Cardiac muscle cell (in vitro differentiated cells and primary cell): ENCODE measurements at regions not wholly inside any gene's neighbourhood (a gene's known extent, or its start where the extent isn't known, plus 50 kb on each side); places are given as distances from the start of the nearest gene placed in this dataset.
A peak's percentile ranks its signal among the peaks of the same experiment; 100 is the strongest.

Experiments used
- DNase-seq, 2 donors: peaks; one replicate each; pipeline versions ENCODE4 v3.0.0 to v3.0.0-alpha.2; 2010 to 2017; ENCODE audit warnings: low read depth in 1 of 2, low spot score in 1 of 2
- H3K27ac ChIP-seq: fragments of 200-600 bp; sonication (generic); 2 replicates; pipeline ENCODE4 v1.5.1; 2016
- H3K27me3 ChIP-seq: fragments of 200-600 bp; sonication (generic); 2 replicates; pipeline ENCODE4 v1.6.0; 2016; ENCODE audit warnings: control low read depth
- H3K36me3 ChIP-seq: fragments of 200-600 bp; sonication (generic); 2 replicates; pipeline ENCODE4 v1.5.1; 2016; ENCODE audit warnings: control low read depth
- H3K4me1 ChIP-seq: fragments of 200-600 bp; sonication (generic); 2 replicates; pipeline ENCODE4 v1.8.1; 2017; ENCODE audit warnings: low read depth, mild to moderate bottlenecking, mixed run types
- H3K4me3 ChIP-seq: fragments of 200-600 bp; sonication (generic); 2 replicates; pipeline ENCODE4 v1.5.1; 2016; ENCODE audit warnings: mild to moderate bottlenecking
- H3K9me3 ChIP-seq: fragments of 200-600 bp; sonication (generic); 2 replicates; pipeline ENCODE4 v1.5.1; 2017; ENCODE audit warnings: low read depth, mild to moderate bottlenecking, control low read depth
- CTCF ChIP-seq: IDR thresholded peaks from 2 replicates; pipeline ENCODE4 v1.5.1; 2012; ENCODE audit warnings: low read depth, mild to moderate bottlenecking, low read length

DNA sequence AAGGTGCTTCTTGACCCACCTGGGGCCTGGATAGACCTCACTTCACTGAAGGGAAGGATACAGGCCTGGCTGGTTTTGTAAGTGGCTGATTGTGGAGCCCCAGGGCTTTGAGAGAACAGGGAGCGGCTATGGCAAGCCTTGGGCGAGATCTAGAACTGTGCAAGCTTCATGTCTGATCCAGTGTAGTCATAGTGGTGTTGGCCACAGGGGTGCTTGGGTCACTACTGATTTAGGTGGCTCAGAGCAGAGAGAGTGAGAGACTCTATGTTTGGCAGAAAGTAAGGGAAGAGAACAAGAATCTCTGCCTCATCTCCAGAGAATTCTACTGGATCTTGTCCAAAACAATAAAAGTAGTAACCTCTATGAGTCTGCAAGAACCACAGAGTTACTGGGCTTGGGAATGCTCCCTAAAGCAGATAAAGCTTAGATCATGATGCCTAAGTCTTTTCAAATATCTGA lies 394.2 kb upstream of the EPHA3 start:
- H3K27ac ChIP-seq: no peak overlapping the region

DNA sequence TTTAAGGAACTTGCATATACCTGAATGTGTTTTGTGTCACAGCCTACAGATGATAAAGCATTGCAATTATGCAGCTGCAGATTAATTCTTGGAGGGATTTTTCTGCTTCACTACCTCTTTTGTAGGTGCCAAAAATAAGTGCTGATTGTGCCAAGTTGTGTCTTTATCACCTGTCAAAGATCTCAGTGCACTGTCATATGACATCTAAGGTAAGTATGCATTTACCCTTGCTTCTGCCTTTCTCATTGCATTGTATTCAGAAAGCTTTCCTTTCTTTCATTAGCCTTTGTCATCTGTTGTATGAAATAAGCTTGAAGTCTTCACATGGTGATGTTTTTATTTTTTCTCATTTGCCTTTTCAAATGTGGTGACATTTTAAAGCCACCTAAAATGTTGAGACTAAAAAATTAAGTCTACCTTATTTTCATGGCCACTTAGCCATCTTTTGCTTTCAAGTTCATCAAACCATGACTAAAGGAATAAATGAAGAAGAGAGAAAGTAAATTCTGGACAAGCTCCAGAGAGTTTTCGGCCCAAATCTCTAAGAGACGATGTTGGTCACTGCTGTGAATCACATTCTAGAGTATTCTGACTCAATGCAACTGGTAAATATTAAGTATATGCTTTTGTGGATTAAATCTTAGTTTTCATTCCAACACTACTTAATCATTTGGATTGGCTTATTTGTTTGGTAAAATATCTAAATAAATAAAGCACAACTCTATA lies 381.8 kb upstream of the EPHA3 start:
- no peaks in the 10 kb centered on the region for H3K36me3 ChIP-seq
- no peak for TF ChIP-seq CTCF
- no peaks in the 10 kb centered on the region for H3K9me3 ChIP-seq
- no peak for DNase-seq
- H3K4me1 ChIP-seq: no peaks in the 10 kb centered on the region
- H3K27ac ChIP-seq: no peak overlapping the region
- no peaks in the 10 kb centered on the region for H3K27me3 ChIP-seq
- H3K4me3 ChIP-seq: no peak overlapping the region

More for the DNA sequence above, 394.2 kb upstream of the EPHA3 start:
- Histone ChIP-seq H3K4me3 (no peak overlapping the region), H3K4me1 (no peaks in the 10 kb centered on the region), H3K9me3 (no peaks in the 10 kb centered on the region), H3K27me3 (no peaks in the 10 kb centered on the region), H3K36me3 (no peaks in the 10 kb centered on the region)
- peak in 1 of 2 donors; percentile 9 for DNase-seq
- no peak for TF ChIP-seq CTCF

- TF ChIP-seq CTCF: no peak
- Histone ChIP-seq H3K36me3 (no peaks in the 10 kb centered on the region), H3K9me3 (no peaks in the 10 kb centered on the region), H3K27ac (no peak overlapping the region), H3K27me3 (no peaks in the 10 kb centered on the region), H3K4me1 (no peaks in the 10 kb centered on the region), H3K4me3 (no peak overlapping the region)
- no peak for DNase-seq
Measured at GRCh38 chr3:88732186-88732585, 375.2 kb upstream of the EPHA3 start.

DNA sequence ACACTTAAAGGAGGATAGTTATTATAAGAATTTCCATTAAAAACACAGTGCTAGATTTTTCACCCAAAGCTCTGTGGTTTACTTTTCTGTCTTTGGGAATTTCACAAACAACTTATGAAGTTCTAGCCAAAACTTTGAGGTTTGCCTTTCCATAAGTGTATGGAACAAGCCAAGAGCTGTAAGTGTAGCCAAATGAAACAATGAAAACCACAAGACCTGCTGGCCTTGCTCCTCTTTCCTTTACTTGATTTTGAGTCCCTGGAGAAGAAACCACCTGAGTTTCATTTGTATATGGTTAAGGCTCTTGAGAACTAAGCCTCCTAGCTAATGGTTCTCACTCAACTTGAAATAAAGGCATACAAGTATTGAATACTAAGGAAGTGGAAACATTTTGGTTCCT lies 365.3 kb upstream of the EPHA3 start:
- Histone ChIP-seq H3K36me3 (no peaks in the 10 kb centered on the region), H3K4me3 (no peak overlapping the region), H3K27ac (no peak overlapping the region), H3K9me3 (no peaks in the 10 kb centered on the region), H3K27me3 (no peaks in the 10 kb centered on the region), H3K4me1 (no peaks in the 10 kb centered on the region)
- peak in 1 of 2 donors; percentile 8 for DNase-seq
- no peak for TF ChIP-seq CTCF

GRCh38 chr3:88742674-88743507 lies 364.5 kb upstream of the EPHA3 start:
- Histone ChIP-seq H3K27me3 (no peaks in the 10 kb centered on the region), H3K27ac (no peak overlapping the region), H3K9me3 (no peaks in the 10 kb centered on the region), H3K4me3 (no peak overlapping the region), H3K4me1 (no peaks in the 10 kb centered on the region), H3K36me3 (no peaks in the 10 kb centered on the region)
- no peak for TF ChIP-seq CTCF
- no peak for DNase-seq
